H54 (cell line): ENCODE measurements at regions not wholly inside any gene's neighbourhood (a gene's known extent, or its start where the extent isn't known, plus 50 kb on each side); places are given as distances from the start of the nearest gene placed in this dataset.
A peak's percentile ranks its signal among the peaks of the same experiment; 100 is the strongest.

ENCODE experiments used
- DNase-seq: peaks from one replicate; pipeline ENCODE4 v3.0.0; 2011; ENCODE audit warnings: low spot score, mixed read lengths; ENCODE audit not compliant: insufficient read length
- FAIRE-seq: peaks from 3 replicates; lab custom pipeline; 2011; peaks lifted over from hg19 to GRCh38; lab: Jason Lieb, UNC
- POLR2A ChIP-seq: IDR thresholded peaks from 2 replicates; pipeline ENCODE4 v1.6.1; 2011; ENCODE audit warnings: low read depth, mild to moderate bottlenecking, low read length

GRCh38 chr4:24013668-24014422, 124.0 kb upstream of the PPARGC1A start:
- DNase-seq (no peak), FAIRE-seq (no peak)
- no peak for TF ChIP-seq POLR2A

- FAIRE-seq (no peak), DNase-seq (no peak)
- no peak for TF ChIP-seq POLR2A
Observed at GRCh38 chr4:24010994-24011393, 121.1 kb upstream of the PPARGC1A start.

GRCh38 chr4:24010573-24010972, 120.7 kb upstream of the PPARGC1A start:
- FAIRE-seq = no peak
- no peak for TF ChIP-seq POLR2A

GRCh38 chr4:24007860-24008261, 118.0 kb upstream of the PPARGC1A start:
- no peak for TF ChIP-seq POLR2A
- FAIRE-seq (no peak), DNase-seq (no peak)

More at GRCh38 chr4:24010573-24010972, 120.7 kb upstream of the PPARGC1A start:
- DNase-seq = no peak

- FAIRE-seq = no peak
- TF ChIP-seq POLR2A = no peak
Observed at GRCh38 chr4:24006269-24006668, 116.4 kb upstream of the PPARGC1A start.

GRCh38 chr4:24003926-24004325, 114.1 kb upstream of the PPARGC1A start:
- FAIRE-seq (no peak), DNase-seq (no peak)
- no peak for TF ChIP-seq POLR2A

More at GRCh38 chr4:24006269-24006668, 116.4 kb upstream of the PPARGC1A start:
- DNase-seq = no peak

- no peak for DNase-seq
- no peak for FAIRE-seq
- no peak for TF ChIP-seq POLR2A
Observed at GRCh38 chr4:24003496-24003895, 113.6 kb upstream of the PPARGC1A start.

GRCh38 chr4:24002330-24002966, 112.6 kb upstream of the PPARGC1A start:
- DNase-seq = no peak
- no peak for TF ChIP-seq POLR2A
- FAIRE-seq = no peak

- FAIRE-seq = no peak
- TF ChIP-seq POLR2A = no peak
- no peak for DNase-seq
Observed at GRCh38 chr4:24001486-24002329, 111.9 kb upstream of the PPARGC1A start.

GRCh38 chr4:24000470-24000831, 110.6 kb upstream of the PPARGC1A start:
- TF ChIP-seq POLR2A = no peak
- DNase-seq = no peak
- FAIRE-seq = no peak

- TF ChIP-seq POLR2A = no peak
- DNase-seq (no peak), FAIRE-seq (peak; percentile 67)
Observed at GRCh38 chr4:23999714-24000469, 110.0 kb upstream of the PPARGC1A start.

- FAIRE-seq (no peak), DNase-seq (no peak)
- TF ChIP-seq POLR2A = no peak
Observed at GRCh38 chr4:23993373-23993772, 103.5 kb upstream of the PPARGC1A start.

- FAIRE-seq (no peak), DNase-seq (no peak)
- no peak for TF ChIP-seq POLR2A
Observed at GRCh38 chr4:23991444-23991843, 101.6 kb upstream of the PPARGC1A start.
